Suprapubic skin (tissue), 4 donors: ENCODE measurements at regions not wholly inside any gene's neighbourhood (a gene's known extent, or its start where the extent isn't known, plus 50 kb on each side); places are given as distances from the start of the nearest gene placed in this dataset.

ENCODE experiments used
- DNase-seq, 2 donors: peaks; one replicate each; pipeline ENCODE4 v3.0.0-alpha.2; 2019; ENCODE audit warnings: low spot score in 2 of 2
- H3K27ac ChIP-seq: fragments of 200-600 bp; sonication (generic); one replicate; pipeline ENCODE4 v1.5.1; 2019
- H3K27me3 ChIP-seq: fragments of 200-600 bp; sonication (generic); one replicate; pipeline ENCODE4 v1.5.1; 2019
- H3K36me3 ChIP-seq: fragments of 200-600 bp; sonication (generic); one replicate; pipeline ENCODE4 v1.5.1; 2019
- H3K4me1 ChIP-seq: fragments of 200-600 bp; sonication (generic); one replicate; pipeline ENCODE4 v1.5.1; 2019
- H3K4me3 ChIP-seq: fragments of 200-600 bp; sonication (generic); one replicate; pipeline ENCODE4 v1.5.1; 2019; ENCODE audit warnings: mild to moderate bottlenecking
- H3K9me3 ChIP-seq: fragments of 200-600 bp; sonication (generic); one replicate; pipeline ENCODE4 v1.5.1; 2019
- EP300 ChIP-seq: sonication (generic); formaldehyde crosslinking; IDR thresholded peaks from one replicate; pipeline ENCODE4 v1.6.1; 2017; ENCODE audit warnings: antibody characterized with exemption
- POLR2A ChIP-seq, 2 donors: fragments of 450-650 bp; IDR thresholded peaks; one replicate each; pipeline ENCODE4 v1.6.1; 2017; ENCODE audit warnings: antibody characterized with exemption in 2 of 2, mild to moderate bottlenecking in 2 of 2, moderate library complexity in 2 of 2
- POLR2AphosphoS5 ChIP-seq, 3 donors: sonication (generic); formaldehyde crosslinking; IDR thresholded peaks; one replicate each; pipeline ENCODE4 v1.6.1; 2017; ENCODE audit warnings: antibody characterized with exemption in 3 of 3
- WGBS: methylation state at CpG from one replicate; pipeline ENCODE4 v1.1.5; 2018; 5-methylcytosine and 5-hydroxymethylcytosine counted together
- TF ChIP-seq, protein P1 (sequence below), 2 donors: fragments of 200-600 bp in 1 of 2; fragments of 450-650 bp in 1 of 2; sonication (generic) in 1 of 2; IDR thresholded peaks; one replicate each; pipeline ENCODE4 v1.5.1; 2016 to 2019; ENCODE audit warnings: antibody characterized with exemption in 2 of 2, mild to moderate bottlenecking in 1 of 2, moderate library complexity in 1 of 2

GRCh38 chr6:90925726-90926125 is 338.9 kb upstream of the MAP3K7 start:
- DNase-seq, result no peak
- no peak for TF ChIP-seq EP300
- TF ChIP-seq POLR2AphosphoS5 (IDR thresholded peaks at IDR 0.05), result no peak
- H3K27me3 ChIP-seq, result no peaks in the 10 kb centered on the region
- H3K4me3 ChIP-seq, result no peak overlapping the region
- H3K9me3 ChIP-seq, result no peaks in the 10 kb centered on the region
- no peak overlapping the region for H3K27ac ChIP-seq
- no peaks in the 10 kb centered on the region for H3K36me3 ChIP-seq
- no peaks in the 10 kb centered on the region for H3K4me1 ChIP-seq
- 77% methylated on average over 4 of the region's 4 CpGs for WGBS

DNA sequence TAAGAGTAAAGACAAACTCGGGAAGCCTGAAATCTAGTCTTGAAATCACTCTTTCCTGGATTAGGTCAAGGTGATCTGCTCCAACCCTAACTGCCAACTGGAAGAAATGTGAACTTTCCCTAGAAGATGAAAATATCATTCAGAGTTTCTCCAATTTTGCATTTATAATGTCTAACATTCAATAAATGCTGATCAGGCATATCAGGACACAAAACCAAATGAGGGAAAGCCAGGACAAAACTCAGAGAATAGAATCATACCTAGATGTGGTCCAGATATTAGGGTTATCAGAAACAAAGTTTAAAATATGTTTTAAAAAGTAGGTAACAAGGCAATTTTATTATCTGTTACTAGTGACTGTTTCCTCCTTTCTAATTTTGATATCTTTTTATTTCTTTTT is 335.5 kb upstream of the MAP3K7 start:
- DNase-seq, result no peak
- 81% methylated on average over 1 of the region's 1 CpG for WGBS
- no peaks in the 10 kb centered on the region for H3K36me3 ChIP-seq
- no peaks in the 10 kb centered on the region for H3K4me1 ChIP-seq
- no peak overlapping the region for H3K27ac ChIP-seq
- no peaks in the 10 kb centered on the region for H3K27me3 ChIP-seq
- no peaks in the 10 kb centered on the region for H3K9me3 ChIP-seq
- TF ChIP-seq EP300 (no peak), POLR2A (IDR thresholded peaks at IDR 0.05) (no peak), POLR2AphosphoS5 (IDR thresholded peaks at IDR 0.05) (no peak)
- TF ChIP-seq, protein P1, sequence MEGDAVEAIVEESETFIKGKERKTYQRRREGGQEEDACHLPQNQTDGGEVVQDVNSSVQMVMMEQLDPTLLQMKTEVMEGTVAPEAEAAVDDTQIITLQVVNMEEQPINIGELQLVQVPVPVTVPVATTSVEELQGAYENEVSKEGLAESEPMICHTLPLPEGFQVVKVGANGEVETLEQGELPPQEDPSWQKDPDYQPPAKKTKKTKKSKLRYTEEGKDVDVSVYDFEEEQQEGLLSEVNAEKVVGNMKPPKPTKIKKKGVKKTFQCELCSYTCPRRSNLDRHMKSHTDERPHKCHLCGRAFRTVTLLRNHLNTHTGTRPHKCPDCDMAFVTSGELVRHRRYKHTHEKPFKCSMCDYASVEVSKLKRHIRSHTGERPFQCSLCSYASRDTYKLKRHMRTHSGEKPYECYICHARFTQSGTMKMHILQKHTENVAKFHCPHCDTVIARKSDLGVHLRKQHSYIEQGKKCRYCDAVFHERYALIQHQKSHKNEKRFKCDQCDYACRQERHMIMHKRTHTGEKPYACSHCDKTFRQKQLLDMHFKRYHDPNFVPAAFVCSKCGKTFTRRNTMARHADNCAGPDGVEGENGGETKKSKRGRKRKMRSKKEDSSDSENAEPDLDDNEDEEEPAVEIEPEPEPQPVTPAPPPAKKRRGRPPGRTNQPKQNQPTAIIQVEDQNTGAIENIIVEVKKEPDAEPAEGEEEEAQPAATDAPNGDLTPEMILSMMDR (IDR thresholded peaks at IDR 0.05), result no peak
- H3K4me3 ChIP-seq, result no peak overlapping the region

DNA sequence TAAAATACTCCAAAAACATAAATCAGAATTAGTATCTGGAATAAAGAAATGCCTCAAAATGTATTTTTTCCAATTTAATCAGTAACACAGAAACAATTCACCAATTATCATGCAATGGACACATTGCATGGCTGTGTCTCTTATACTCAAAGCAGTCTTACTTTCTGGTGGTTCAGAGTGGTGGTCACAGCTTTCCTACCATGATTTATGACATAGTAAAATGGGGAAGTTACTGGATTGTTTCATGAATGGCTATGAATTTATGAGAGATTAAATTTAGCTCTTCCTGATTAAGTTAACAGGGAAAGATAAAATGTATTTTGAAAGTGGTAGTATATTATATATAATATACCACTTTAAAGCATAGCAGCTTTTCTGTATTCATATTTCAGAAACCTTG is 331.5 kb upstream of the MAP3K7 start:
- Histone ChIP-seq H3K9me3 (no peaks in the 10 kb centered on the region), H3K36me3 (no peaks in the 10 kb centered on the region), H3K4me3 (no peak overlapping the region), H3K27ac (no peak overlapping the region), H3K4me1 (no peaks in the 10 kb centered on the region), H3K27me3 (no peaks in the 10 kb centered on the region)
- no peak for TF ChIP-seq POLR2AphosphoS5 (IDR thresholded peaks at IDR 0.05)
- TF ChIP-seq EP300, result no peak
- TF ChIP-seq, protein P1 (IDR thresholded peaks at IDR 0.05), result no peak
- TF ChIP-seq POLR2A (IDR thresholded peaks at IDR 0.05), result no peak
- no peak for DNase-seq

- H3K4me3 ChIP-seq, result no peak overlapping the region
- no peak for DNase-seq
- TF ChIP-seq POLR2A (IDR thresholded peaks at IDR 0.05) (no peak), EP300 (no peak), POLR2AphosphoS5 (IDR thresholded peaks at IDR 0.05) (no peak)
- TF ChIP-seq, protein P1 (IDR thresholded peaks at IDR 0.05), result no peak
- no peak overlapping the region for H3K27ac ChIP-seq
- no peaks in the 10 kb centered on the region for H3K27me3 ChIP-seq
- no peaks in the 10 kb centered on the region for H3K36me3 ChIP-seq
- H3K9me3 ChIP-seq, result no peaks in the 10 kb centered on the region
- no peaks in the 10 kb centered on the region for H3K4me1 ChIP-seq
Observed at GRCh38 chr6:90917376-90917775, 330.5 kb upstream of the MAP3K7 start.

DNA sequence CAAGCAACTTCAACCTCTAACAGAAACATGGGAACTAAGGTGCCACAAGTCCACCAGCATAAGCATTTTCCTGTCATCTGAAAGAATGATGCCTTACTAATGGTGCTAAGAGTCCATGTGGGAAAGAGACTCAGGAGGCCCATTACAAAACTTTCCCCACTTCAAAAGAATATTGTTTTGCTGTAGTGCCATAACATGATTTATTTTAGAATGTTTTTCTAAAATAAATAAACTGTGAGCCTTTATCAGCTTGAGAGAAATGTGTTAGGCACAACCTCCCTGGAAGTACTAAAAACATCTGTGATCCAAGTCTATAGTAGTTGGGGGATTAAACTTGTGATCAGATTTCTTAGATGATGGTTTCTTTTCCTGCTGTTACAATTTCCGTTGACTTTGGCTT is 330.1 kb upstream of the MAP3K7 start:
- no peak overlapping the region for H3K4me3 ChIP-seq
- H3K27ac ChIP-seq, result no peak overlapping the region
- no peaks in the 10 kb centered on the region for H3K27me3 ChIP-seq
- no peaks in the 10 kb centered on the region for H3K36me3 ChIP-seq
- H3K4me1 ChIP-seq, result no peaks in the 10 kb centered on the region
- WGBS, result 71% methylated on average over 1 of the region's 1 CpG
- TF ChIP-seq POLR2A (IDR thresholded peaks at IDR 0.05) (no peak), EP300 (no peak)
- no peaks in the 10 kb centered on the region for H3K9me3 ChIP-seq
- DNase-seq, result no peak

DNA sequence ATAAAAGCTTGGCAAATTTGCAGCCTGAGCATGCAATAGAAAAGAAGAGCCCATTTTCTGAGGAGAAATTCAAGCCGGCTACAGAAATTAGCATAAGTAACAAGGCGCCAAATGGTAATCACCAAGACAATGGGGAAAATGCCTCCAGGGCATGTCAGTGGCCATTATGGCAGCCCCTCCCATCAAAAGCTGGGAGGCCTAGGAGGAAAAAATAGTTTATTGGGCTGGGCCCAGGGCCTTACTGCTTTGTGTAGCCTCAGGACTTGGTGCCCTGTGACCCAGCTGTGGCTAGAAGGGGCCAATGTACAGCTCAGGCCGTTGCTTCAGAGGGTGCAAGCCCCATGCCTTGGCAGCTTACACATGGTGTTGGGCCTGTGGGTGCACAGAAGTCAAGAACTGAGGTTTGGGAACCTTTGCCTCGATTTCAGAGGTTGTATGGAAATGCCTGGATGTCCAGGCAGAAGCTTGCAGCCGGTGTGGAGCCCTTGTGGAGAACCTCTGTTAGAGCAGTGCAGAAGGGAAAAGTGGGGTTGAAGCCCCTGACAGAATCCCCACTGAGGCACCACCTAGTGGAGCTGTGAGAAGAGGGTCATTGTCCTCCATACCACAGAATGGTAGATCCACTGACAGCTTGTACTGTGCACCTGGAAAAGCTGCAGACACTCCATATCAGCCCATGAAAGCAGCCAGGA is 328.5 kb upstream of the MAP3K7 start:
- H3K27ac ChIP-seq, result no peak overlapping the region
- no peaks in the 10 kb centered on the region for H3K9me3 ChIP-seq
- H3K4me3 ChIP-seq, result no peak overlapping the region
- H3K27me3 ChIP-seq, result no peaks in the 10 kb centered on the region
- H3K4me1 ChIP-seq, result no peaks in the 10 kb centered on the region
- H3K36me3 ChIP-seq, result no peaks in the 10 kb centered on the region
- DNase-seq, result no peak
- 78% methylated on average over 5 of the region's 5 CpGs for WGBS
- TF ChIP-seq POLR2AphosphoS5 (IDR thresholded peaks at IDR 0.05) (no peak), POLR2A (IDR thresholded peaks at IDR 0.05) (no peak), EP300 (no peak)
- TF ChIP-seq, protein P1 (IDR thresholded peaks at IDR 0.05), result no peak
